ENCODE measurements at regions not wholly inside any gene's neighbourhood (a gene's known extent, or its start where the extent isn't known, plus 50 kb on each side); places are given as distances from the start of the nearest gene placed in this dataset.

- no peak for TF ChIP-seq POLR2A (IDR thresholded peaks at IDR 0.05; ENCODE audit: low read depth, low read length)
- TF ChIP-seq TAF1 (IDR thresholded peaks at IDR 0.05; ENCODE audit: borderline replicate concordance, low read depth, low read length): no peak
Measured at GRCh38 chr9:34782372-34782771, 72.4 kb upstream of the CCL21 start.

Data from GM12892 (cell line).